GM08714 (cell line): ENCODE measurements at regions not wholly inside any gene's neighbourhood (a gene's known extent, or its start where the extent isn't known, plus 50 kb on each side); places are given as distances from the start of the nearest gene placed in this dataset.

Experiments
- H3K4me3 ChIP-seq: fragments of 200-500 bp; sonication (Bioruptor generic); 2 replicates; pipeline ENCODE4 v1.5.1; 2014; ENCODE audit warnings: mild to moderate bottlenecking, low read length, inconsistent platforms
- ZNF274 ChIP-seq: IDR thresholded peaks from 2 replicates; pipeline ENCODE4 v1.6.1; 2012; ENCODE audit warnings: mild to moderate bottlenecking, low read depth, low read length

GRCh38 chr6:21680611-21681010, 87.1 kb downstream of the SOX4 start:
- no peak overlapping the region for H3K4me3 ChIP-seq
- no peak for TF ChIP-seq ZNF274

- H3K4me3 ChIP-seq, result no peak overlapping the region
- TF ChIP-seq ZNF274, result no peak
These were observed 96.9 kb downstream of the SOX4 start for GRCh38 chr6:21690489-21690888.

DNA sequence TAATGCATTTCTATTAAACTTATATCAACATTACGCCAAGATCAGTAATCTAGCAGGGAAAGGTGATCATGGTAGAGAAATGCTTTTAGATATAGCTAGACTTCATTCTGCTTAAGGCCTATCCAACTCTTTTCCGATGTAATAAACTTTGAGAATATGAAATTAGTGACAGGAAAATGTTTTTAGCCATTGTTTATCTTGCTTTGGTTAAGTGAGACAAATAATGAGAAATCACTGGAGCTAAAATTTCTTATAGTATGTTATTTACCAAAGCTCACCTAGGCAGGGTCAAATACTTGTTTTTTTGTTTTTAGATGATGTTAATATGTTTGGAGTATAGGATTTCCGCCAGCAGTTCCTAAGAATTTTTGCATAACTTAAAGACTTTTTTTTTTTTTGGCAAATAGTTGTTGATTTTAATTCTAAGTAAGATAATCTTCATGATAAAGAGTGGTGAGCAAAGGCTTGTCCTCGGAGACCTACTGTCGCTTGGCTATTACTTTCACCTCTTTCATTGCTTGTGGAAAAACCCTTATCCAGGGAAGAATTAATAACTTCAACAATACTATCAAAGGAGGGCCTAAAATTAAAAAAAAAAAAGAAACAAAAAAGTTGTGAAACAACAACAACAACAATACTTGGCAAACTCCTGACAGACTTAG, 98.3 kb downstream of the SOX4 start:
- no peak overlapping the region for H3K4me3 ChIP-seq
- no peak for TF ChIP-seq ZNF274

DNA sequence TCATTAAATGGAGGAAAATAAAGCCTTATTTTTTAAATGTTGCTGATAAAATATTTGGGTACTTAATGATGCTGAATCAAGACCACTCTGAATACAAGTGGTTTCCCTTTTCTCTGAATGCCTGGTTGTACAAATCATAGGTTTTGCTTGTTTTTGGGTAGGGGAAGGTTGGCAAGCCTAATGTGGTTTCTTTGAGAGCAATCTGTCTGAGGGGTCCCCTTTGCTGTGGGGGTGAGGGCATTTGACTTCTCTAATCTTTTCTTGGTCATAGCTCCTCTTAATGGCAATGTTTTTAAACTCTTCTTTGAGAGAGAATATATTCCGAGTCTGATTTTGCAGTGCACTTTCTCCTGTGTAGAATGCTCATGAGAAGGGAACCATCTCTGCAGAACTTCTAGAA, 99.2 kb downstream of the SOX4 start:
- no peak for TF ChIP-seq ZNF274
- H3K4me3 ChIP-seq, result no peak overlapping the region

- no peak overlapping the region for H3K4me3 ChIP-seq
- TF ChIP-seq ZNF274, result no peak
These were observed 100.6 kb downstream of the SOX4 start for GRCh38 chr6:21694168-21694567.

- no peak for TF ChIP-seq ZNF274
- H3K4me3 ChIP-seq, result no peak overlapping the region
These were observed 114.2 kb downstream of the SOX4 start for GRCh38 chr6:21707524-21708319.

- no peak overlapping the region for H3K4me3 ChIP-seq
- no peak for TF ChIP-seq ZNF274
These were observed 114.7 kb downstream of the SOX4 start for GRCh38 chr6:21708320-21708580.

GRCh38 chr6:21710216-21710615, 116.7 kb downstream of the SOX4 start:
- H3K4me3 ChIP-seq, result no peak overlapping the region
- TF ChIP-seq ZNF274, result no peak

DNA sequence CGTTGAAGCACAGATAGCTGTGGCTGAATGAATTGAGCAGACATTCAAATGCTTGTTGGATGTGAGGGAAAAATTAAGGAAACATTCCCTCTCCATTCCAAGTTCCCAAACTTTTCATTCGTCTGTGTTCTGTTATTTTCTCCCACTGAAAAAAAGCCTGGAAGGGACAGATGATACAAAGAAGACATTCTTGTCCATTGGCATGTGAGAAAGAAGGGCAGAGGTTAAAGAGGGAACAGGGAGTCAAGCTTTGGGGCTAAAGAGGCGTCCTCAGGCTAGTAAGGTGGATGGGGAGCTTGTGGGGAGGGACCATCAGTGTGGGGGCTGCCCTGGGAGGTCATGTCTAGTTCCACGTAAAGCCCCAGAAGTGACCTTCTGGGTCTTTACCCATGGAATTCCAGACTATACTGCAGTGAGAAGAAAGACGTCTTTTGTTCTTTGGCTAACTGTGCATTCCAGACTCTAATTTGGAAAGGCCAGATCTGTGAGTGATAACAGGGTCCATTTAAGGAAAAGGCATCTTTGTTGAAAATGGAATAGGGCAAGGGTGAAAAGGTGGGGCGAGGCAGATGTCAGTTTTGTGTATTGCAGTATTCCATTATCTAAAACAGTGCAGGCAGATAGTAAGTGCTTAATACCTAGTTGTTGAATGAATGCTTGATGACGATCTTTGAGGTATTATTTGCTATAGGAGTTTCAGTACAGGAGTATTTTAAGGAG, 117.5 kb downstream of the SOX4 start:
- no peak overlapping the region for H3K4me3 ChIP-seq

GRCh38 chr6:21712213-21712612, 118.7 kb downstream of the SOX4 start:
- no peak for TF ChIP-seq ZNF274
- no peak overlapping the region for H3K4me3 ChIP-seq

More for the DNA sequence above, 117.5 kb downstream of the SOX4 start:
- no peak for TF ChIP-seq ZNF274

DNA sequence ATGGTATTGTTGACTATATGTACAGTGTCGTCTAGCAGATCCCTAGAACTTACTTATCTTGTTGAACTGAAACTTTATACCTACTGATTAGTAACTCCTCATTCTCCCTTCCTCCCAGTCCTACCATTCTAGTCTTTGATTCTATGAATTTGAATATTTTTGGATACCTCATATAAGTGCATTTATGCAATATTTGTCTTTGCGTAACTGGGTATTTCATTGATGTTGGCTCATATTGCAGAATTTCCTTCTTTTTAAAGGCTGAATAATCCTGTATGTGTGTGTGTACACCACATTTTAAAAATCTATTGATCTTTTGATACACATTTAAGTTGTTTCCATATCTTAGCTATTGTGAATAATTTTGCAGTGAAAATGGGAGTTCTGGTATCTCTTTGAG, 119.9 kb downstream of the SOX4 start:
- no peak for TF ChIP-seq ZNF274
- H3K4me3 ChIP-seq, result no peak overlapping the region

DNA sequence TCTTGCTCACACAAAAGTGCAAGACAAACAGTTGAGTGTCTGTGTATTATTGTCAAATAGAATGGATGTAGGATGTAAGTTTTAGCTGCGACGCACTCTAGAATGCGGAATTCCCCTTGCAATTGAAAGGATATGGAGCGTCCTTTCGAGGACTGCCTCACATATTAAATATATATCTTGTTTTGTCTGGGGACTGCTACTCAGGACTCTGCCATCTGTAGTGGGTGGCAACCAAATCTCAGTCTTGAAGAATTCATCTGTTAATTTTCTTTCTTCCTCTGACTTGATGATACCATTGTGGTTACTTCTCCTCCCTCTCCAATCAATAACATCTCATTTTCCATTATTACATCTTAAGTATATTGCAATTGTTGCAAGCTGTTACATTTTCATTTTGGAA, 121.6 kb downstream of the SOX4 start:
- no peak overlapping the region for H3K4me3 ChIP-seq
- no peak for TF ChIP-seq ZNF274

DNA sequence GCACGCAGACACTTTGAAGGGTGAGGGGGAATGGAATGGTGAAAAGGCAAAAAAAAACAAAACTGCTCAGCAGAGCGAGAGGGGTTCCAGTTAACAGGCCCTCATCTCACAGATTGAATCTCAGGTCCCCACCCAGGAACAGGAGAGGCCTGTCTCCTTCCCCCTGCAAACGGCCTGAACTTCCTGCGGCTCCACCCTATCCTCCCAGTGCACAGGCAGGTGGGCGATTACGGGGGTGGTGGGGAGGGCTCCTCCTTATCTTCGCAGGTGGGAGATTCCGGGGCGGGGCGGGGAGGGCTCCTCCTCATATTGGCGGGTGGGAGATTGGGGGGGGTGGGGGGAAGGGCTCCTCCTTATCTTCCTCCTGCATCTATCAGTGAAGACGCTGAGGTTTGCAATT, 129.0 kb downstream of the SOX4 start:
- no peak overlapping the region for H3K4me3 ChIP-seq
- no peak for TF ChIP-seq ZNF274

GRCh38 chr6:21726676-21727075, 133.1 kb downstream of the SOX4 start:
- TF ChIP-seq ZNF274, result no peak
- H3K4me3 ChIP-seq, result no peak overlapping the region

DNA sequence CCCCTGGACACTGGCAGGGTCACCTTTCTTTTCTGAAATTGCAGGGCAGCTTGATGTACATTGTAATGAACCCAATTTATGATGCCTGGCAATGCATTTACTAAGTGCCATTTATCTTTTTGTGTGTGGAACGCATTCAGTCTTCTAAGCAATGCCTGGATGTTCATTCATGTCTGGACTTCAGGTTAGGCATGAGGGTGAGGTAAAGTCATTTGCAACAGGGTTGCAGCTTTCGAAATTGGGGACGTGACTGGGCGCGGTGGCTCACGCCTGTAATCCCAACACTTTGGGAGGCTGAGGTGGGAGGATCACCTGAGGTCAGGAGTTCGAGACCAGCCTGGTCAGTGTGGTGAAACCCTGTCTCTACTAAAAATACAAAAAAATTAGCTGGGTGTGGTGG, 134.6 kb downstream of the SOX4 start:
- no peak for TF ChIP-seq ZNF274
- H3K4me3 ChIP-seq, result no peak overlapping the region
